ENCODE measurements at regions not wholly inside any gene's neighbourhood (a gene's known extent, or its start where the extent isn't known, plus 50 kb on each side); places are given as distances from the start of the nearest gene placed in this dataset.

DNA sequence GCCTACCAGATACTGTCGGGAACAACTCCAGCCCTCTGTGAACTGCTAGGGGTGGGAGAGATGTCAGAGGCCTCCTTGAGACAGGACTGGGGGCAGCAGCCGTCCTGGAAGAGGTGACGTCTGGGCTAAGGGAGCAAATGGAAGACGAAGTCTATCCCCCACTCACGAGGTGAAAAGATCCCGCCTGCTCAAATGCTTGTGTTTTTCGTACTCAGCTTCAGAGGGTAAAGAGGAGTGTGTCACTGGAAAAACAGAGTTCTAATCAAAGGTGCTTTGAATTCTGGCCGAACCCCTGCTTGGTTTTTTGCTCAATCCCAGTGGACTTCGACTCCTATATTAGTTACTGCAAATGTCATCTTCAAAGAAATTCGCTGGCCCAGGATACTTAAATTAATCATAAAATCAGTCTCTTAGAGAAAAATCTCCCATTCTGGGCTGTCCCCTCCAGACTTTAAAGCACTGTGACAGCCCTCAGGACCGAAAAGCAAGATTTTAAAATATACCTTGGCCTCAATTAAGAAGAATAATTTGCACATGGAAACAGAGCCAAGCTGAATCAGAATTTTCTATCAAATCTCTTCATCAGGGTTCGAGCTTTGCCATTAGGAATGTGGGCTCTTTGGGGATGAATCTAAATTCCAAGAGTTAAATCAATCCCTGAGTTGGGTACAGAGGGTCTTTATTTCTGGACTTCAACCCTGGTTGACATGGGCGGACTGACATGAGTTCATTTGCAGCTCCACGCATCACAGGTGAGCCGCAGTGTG lies 61.8 kb upstream of the AFDN start:
- TF ChIP-seq, protein P1, sequence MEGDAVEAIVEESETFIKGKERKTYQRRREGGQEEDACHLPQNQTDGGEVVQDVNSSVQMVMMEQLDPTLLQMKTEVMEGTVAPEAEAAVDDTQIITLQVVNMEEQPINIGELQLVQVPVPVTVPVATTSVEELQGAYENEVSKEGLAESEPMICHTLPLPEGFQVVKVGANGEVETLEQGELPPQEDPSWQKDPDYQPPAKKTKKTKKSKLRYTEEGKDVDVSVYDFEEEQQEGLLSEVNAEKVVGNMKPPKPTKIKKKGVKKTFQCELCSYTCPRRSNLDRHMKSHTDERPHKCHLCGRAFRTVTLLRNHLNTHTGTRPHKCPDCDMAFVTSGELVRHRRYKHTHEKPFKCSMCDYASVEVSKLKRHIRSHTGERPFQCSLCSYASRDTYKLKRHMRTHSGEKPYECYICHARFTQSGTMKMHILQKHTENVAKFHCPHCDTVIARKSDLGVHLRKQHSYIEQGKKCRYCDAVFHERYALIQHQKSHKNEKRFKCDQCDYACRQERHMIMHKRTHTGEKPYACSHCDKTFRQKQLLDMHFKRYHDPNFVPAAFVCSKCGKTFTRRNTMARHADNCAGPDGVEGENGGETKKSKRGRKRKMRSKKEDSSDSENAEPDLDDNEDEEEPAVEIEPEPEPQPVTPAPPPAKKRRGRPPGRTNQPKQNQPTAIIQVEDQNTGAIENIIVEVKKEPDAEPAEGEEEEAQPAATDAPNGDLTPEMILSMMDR (IDR thresholded peaks at IDR 0.05): no peak
- TF ChIP-seq POLR2A (IDR thresholded peaks at IDR 0.05): no peak

Measured in lower leg skin (tissue), 3 donors.